NT2/D1 (cell line): ENCODE measurements at regions not wholly inside any gene's neighbourhood (a gene's known extent, or its start where the extent isn't known, plus 50 kb on each side); places are given as distances from the start of the nearest gene placed in this dataset.

Experiments
- DNase-seq: peaks from one replicate; pipeline ENCODE4 v3.0.0-alpha.2; 2011; ENCODE audit warnings: low read depth, low spot score
- H3K27me3 ChIP-seq: 2 replicates; pipeline ENCODE4 v1.6.0; 2011; ENCODE audit warnings: mild to moderate bottlenecking; ENCODE audit not compliant: insufficient read length, insufficient read depth
- H3K36me3 ChIP-seq: 2 replicates; pipeline ENCODE4 v1.6.1; 2011; ENCODE audit warnings: mild to moderate bottlenecking, low read length, mixed read lengths; ENCODE audit not compliant: insufficient read depth, insufficient read length
- H3K4me1 ChIP-seq: 2 replicates; pipeline ENCODE4 v1.5.1; 2011; ENCODE audit not compliant: insufficient read depth, insufficient read length
- H3K4me3 ChIP-seq: 2 replicates; pipeline ENCODE4 v1.5.1; 2011; ENCODE audit warnings: low read depth; ENCODE audit not compliant: insufficient read length
- H3K9ac ChIP-seq: 2 replicates; pipeline ENCODE4 v1.6.0; 2011; ENCODE audit warnings: low read depth; ENCODE audit not compliant: insufficient read length
- H3K9me3 ChIP-seq: 2 replicates; pipeline ENCODE4 v1.5.1; 2011; ENCODE audit warnings: mild to moderate bottlenecking, low read length; ENCODE audit not compliant: insufficient read depth
- SUZ12 ChIP-seq: IDR thresholded peaks from 2 replicates; pipeline ENCODE4 v1.6.1; 2011; ENCODE audit not compliant: insufficient read length, insufficient read depth; ENCODE audit errors: extremely low read depth
- YY1 ChIP-seq: IDR thresholded peaks from 2 replicates; pipeline ENCODE4 v1.6.1; 2011; ENCODE audit not compliant: insufficient read length, insufficient read depth
- ZNF274 ChIP-seq: IDR thresholded peaks from 2 replicates; pipeline ENCODE4 v1.6.1; 2011; ENCODE audit warnings: mild to moderate bottlenecking, low read depth, low read length

DNA sequence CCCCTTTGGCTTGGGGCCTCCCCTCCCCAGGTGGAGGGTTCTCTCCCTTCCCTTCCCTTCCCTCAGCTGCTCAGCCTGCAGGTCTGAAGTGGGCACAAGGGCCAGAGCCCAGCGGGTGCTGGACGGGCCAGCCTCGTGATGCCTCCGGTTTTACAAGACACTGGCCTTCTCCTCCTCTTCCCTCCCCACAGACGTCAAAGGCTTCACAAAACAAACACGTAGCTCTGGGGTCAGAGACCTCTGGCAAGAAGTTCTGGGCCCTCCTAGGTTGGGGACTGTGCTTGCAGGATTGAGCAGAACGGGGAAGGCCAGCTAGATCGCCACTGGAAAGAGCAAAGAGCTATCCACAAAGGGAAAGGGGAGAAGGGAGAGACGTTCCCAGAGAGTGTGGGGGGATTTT lies 81.4 kb upstream of the TPM1 start:
- H3K27me3 ChIP-seq, result no peaks in the 10 kb centered on the region
- H3K4me1 ChIP-seq, result peaks cover 8% of the 10 kb centered on the region
- DNase-seq, result no peak
- H3K4me3 ChIP-seq, result no peak overlapping the region
- no peak overlapping the region for H3K9ac ChIP-seq
- TF ChIP-seq SUZ12, result no peak
- no peak for TF ChIP-seq YY1
- no peak for TF ChIP-seq ZNF274
- H3K36me3 ChIP-seq, result no peaks in the 10 kb centered on the region
- H3K9me3 ChIP-seq, result no peaks in the 10 kb centered on the region

DNA sequence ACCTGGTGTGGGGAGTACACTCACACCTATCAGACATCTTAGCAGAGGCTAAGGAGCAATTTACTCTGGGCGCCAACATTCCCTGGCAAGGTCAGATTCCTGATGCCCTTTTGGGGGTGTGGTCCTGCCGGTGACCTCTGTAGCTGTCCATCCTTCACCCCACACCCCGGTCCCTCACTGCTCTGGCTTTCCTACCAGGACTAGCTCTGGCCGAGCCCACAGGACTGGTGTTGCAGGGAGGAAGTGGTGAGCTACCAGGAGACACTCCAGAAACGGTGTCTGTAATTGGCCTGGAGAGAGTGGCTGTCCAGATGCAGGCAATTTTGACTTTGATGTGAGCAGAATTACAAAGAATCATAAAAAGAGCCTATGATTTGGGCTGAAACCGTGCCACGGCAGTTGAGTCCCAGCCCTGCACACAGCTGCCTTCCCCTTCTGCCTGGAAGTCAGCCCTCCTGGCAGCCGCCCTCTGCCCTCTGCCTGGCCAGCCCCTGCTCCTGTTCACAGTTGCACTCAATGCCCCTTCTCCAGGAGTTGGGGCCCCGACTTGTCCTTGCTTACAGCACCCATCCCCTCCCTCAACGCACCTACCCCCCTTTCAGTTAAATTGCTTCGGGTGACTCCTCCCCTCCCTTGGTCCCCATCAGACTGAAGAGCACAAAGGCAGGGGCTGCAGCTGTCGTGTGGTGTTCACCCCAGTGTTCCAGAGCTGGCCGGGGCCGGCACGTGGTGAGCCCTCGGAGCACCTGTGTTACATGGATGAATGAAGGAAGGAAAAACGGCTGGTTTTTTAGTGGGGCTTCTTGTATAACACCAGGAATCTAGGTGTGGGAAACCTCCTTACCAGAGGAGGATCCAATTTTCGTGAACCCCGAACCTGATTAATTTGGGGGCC lies 80.2 kb upstream of the TPM1 start:
- no peak overlapping the region for H3K4me3 ChIP-seq
- H3K9ac ChIP-seq, result no peak overlapping the region
- no peak for DNase-seq
- H3K36me3 ChIP-seq, result no peaks in the 10 kb centered on the region
- H3K27me3 ChIP-seq, result no peaks in the 10 kb centered on the region
- peaks cover 8% of the 10 kb centered on the region for H3K4me1 ChIP-seq
- TF ChIP-seq ZNF274 (no peak), YY1 (no peak), SUZ12 (no peak)
- H3K9me3 ChIP-seq, result no peaks in the 10 kb centered on the region

DNA sequence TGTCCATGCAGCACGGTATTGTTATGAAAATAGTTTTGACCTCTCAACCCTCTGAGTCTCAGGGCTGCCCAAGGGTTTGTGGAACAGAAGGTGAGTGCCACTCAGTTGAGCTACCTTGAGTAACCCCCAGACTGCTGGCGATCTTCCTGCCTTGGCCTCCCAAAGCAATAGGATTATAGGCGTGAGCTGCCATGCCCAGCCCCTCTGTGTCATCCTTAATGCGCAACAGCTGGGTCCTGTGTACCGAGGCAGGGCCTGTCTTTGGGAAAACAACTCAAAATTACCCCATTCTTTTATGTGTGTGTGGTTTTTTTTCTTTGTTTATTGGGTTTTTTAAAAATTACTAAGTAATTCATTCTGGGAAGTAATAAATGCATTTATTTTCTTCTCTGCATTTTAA lies 78.3 kb upstream of the TPM1 start:
- Histone ChIP-seq H3K27me3 (no peaks in the 10 kb centered on the region), H3K9ac (no peak overlapping the region), H3K9me3 (no peaks in the 10 kb centered on the region), H3K4me1 (peaks cover 5% of the 10 kb centered on the region), H3K4me3 (no peak overlapping the region), H3K36me3 (no peaks in the 10 kb centered on the region)
- no peak for DNase-seq
- TF ChIP-seq YY1, result no peak

DNA sequence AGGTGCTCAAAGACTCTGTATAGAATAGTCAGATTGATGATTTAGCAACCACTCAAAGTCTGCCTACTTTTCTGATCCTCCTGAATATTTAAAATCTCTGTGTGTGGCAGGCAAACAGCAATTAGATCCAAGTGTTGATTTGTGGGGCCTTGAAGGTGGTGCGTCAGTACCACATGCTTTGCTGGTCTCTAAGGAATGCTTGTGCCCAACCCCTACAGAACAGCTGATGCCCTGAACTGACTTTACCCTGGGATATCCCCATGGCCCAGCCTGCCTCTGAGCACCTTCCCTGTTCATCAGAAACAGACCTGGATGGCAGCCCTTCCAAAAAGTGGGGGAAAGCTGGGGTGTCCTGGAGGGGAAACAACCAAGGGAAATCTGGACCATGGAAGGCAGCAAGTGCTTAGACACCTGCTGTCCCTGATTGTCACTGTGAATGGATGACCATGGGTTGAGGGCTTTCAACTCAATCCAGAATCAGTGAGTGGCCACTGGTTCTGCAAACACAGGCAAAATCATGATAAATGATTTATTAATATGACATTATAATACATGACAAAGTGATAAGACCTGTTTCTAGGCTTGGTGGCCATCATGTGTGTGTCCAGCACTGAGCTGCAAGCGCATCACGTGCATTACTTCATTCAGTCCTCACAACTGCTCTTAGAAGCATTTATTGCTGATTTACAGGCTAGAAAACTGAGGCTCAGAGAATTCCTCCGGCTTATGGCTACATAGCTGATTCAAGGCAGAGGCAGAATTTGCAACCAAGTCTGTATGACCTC lies 76.1 kb upstream of the TPM1 start:
- no peak for TF ChIP-seq ZNF274
- TF ChIP-seq SUZ12, result no peak
- TF ChIP-seq YY1, result no peak

DNA sequence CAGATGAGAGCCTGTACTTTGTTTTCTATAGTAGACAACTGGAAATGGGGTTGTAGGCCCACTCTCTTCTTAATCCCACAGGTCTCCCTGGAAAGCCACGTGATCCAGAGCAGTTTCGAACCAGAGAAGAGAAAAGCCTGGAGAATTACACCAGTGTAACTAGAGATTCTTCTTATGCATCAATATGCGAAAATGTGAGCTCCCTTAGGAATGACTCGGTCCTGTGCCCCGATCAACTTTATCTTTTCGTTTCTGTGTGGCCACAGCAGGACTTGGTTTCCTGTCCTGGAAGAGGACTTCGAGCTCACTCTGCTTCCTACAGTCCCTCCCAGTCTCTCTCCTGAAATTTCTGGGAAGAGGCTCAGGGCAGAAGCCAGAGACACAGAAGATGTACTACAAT lies 73.8 kb upstream of the TPM1 start:
- no peak overlapping the region for H3K4me3 ChIP-seq
- no peaks in the 10 kb centered on the region for H3K27me3 ChIP-seq
- no peak overlapping the region for H3K9ac ChIP-seq
- no peaks in the 10 kb centered on the region for H3K4me1 ChIP-seq
- DNase-seq, result no peak
- no peaks in the 10 kb centered on the region for H3K36me3 ChIP-seq
- no peak for TF ChIP-seq ZNF274
- no peak for TF ChIP-seq SUZ12
- TF ChIP-seq YY1, result no peak
- H3K9me3 ChIP-seq, result no peaks in the 10 kb centered on the region

More for the DNA sequence above, 76.1 kb upstream of the TPM1 start:
- H3K9ac ChIP-seq, result no peak overlapping the region
- no peaks in the 10 kb centered on the region for H3K36me3 ChIP-seq
- no peaks in the 10 kb centered on the region for H3K27me3 ChIP-seq
- no peaks in the 10 kb centered on the region for H3K9me3 ChIP-seq
- no peaks in the 10 kb centered on the region for H3K4me1 ChIP-seq
- no peak overlapping the region for H3K4me3 ChIP-seq
- no peak for DNase-seq

DNA sequence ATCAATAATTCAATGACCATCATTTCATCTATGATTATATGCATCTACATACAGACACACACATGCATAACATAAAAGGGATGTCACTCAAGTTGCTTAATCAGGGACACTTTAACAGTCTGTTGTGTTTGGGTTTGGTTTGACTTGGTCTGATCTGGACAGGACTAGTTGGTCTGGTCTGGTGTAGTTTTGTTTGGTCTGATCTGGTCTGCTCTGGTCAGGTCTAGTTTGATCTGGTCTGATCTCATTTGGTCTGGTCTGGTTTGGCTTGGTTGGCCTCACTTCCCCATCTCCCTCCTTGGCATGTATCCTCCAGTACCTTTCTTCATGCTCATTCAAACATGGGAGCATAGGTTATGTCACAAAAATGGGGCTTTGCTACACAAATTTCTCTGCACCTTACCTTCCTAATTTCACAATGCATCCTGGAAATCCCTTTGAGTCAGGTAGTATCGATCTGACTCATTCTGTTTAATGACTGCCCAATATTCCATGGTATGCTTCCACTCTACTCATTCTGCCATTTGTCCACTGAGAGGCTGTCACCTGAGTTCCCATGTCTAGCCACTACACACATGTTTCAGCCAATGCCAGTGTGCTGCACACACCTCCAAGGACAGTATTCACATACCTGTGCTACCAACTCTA lies 73.0 kb upstream of the TPM1 start:
- TF ChIP-seq YY1 (no peak), SUZ12 (no peak), ZNF274 (no peak)
- no peak overlapping the region for H3K9ac ChIP-seq
- H3K27me3 ChIP-seq, result no peaks in the 10 kb centered on the region
- no peaks in the 10 kb centered on the region for H3K36me3 ChIP-seq
- no peaks in the 10 kb centered on the region for H3K9me3 ChIP-seq
- no peak overlapping the region for H3K4me3 ChIP-seq
- H3K4me1 ChIP-seq, result no peaks in the 10 kb centered on the region
- DNase-seq, result no peak

DNA sequence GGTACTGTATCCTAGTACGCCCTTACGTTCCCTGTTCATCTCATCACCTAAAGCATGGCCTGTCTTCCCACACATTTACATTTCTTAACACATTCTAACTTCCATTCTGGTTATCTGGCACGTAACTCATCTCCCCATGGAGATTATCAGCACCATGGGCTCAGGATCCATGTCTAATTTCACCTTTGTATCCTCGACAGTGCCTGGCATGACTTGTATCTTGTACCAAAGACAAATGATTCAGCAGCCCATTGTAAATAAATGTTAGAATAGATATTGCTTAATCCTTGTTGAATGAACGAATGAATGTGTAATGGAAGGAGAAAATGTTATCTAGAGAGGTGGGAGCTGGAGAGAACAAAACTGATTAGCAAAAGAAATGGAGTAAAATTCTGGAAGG lies 69.7 kb upstream of the TPM1 start:
- no peak overlapping the region for H3K4me3 ChIP-seq
- TF ChIP-seq YY1 (no peak), SUZ12 (no peak), ZNF274 (no peak)
- no peaks in the 10 kb centered on the region for H3K36me3 ChIP-seq
- no peak overlapping the region for H3K9ac ChIP-seq
- no peak for DNase-seq
- H3K4me1 ChIP-seq, result no peaks in the 10 kb centered on the region
- H3K27me3 ChIP-seq, result no peaks in the 10 kb centered on the region
- no peaks in the 10 kb centered on the region for H3K9me3 ChIP-seq
